Activated CD8-positive, alpha-beta memory T cell treated with anti-CD3 and anti-CD28 coated beads, Interleukin-2, amount 10 ng/mL, durations not matched to agents 7 days and 5 days (primary cell): ENCODE measurements at regions not wholly inside any gene's neighbourhood (a gene's known extent, or its start where the extent isn't known, plus 50 kb on each side); places are given as distances from the start of the nearest gene placed in this dataset.

Experiments used
- ATAC-seq: fragments of 150-1000 bp; cut with Tn5 transposase; one replicate; pipeline ENCODE4 v1.10.0; 2021; ENCODE audit warnings: moderate library complexity
- CTCF ChIA-PET: fragments of 350-600 bp; sonication (Branson Sonifier 250); formaldehyde crosslinking; loops from one replicate; lab custom pipeline; 2021; ENCODE audit warnings: antibody characterized with exemption; lab: Charles Lee
- DNase-seq: peaks from one replicate; pipeline ENCODE4 v3.0.0-alpha.2; 2020
- H3K27ac Mint-ChIP-seq: one replicate; pipeline ENCODE4 v1.8.0; 2021; ENCODE audit warnings: mild to moderate bottlenecking, mixed read lengths
- H3K27me3 Mint-ChIP-seq: one replicate; pipeline ENCODE4 v1.8.0; 2021; ENCODE audit warnings: mixed read lengths
- H3K36me3 Mint-ChIP-seq: one replicate; pipeline ENCODE4 v1.8.0; 2021; ENCODE audit warnings: mild to moderate bottlenecking, mixed read lengths
- H3K4me1 Mint-ChIP-seq: one replicate; pipeline ENCODE4 v1.8.0; 2021; ENCODE audit warnings: mixed read lengths
- H3K4me3 Mint-ChIP-seq: one replicate; pipeline ENCODE4 v1.8.0; 2021; ENCODE audit warnings: mild to moderate bottlenecking, moderate library complexity, mixed read lengths
- H3K9me3 Mint-ChIP-seq: one replicate; pipeline ENCODE4 v1.8.0; 2022; ENCODE audit warnings: low read depth, mixed read lengths

DNA sequence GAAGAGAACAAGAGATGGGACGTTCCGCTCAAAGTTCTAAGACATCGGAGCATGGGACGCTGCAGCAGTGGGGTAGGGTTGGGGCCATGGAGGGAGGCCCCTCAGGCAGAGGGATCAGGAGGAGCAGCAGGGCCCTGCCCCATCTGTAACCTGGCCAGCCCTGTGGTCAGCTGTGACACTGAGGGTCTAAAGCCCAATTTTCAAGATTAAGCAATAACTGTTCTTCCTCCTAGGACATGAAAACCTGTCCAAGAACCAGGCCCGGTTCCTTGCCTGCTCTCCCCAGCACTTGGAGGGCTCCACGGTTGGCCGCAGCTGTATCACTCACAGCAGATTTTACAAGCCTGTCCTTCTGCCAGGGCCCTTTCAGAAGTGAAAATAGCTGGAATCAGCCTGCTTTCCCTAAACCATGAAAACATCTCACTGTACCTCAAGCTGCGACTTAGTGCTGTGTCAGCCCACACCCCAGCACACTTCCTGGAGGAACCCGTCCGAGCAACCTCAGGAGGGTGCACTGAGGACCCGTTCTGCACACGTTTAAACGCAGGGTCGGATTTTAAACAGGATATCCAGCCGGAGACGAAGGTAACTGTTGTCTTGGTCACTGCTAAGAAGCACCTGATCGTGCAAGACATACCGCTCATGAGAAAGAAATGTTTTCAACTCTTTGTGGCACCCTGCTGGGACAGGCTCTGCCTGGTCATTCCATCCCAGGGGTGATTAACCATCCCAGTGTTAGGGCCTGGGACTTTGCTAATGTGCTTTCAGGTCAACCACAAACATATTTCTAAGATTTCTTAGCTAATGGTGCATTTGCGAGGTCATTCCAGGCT is 201.9 kb upstream of the DIO3 start:
- DNase-seq (peak; percentile 23), ATAC-seq (no peak)
- H3K4me3 Mint-ChIP-seq, result no peak overlapping the region
- H3K9me3 Mint-ChIP-seq, result peaks cover 5% of the 10 kb centered on the region
- no peaks in the 10 kb centered on the region for H3K36me3 Mint-ChIP-seq
- CTCF ChIA-PET, result no interaction called here
- no peaks in the 10 kb centered on the region for H3K4me1 Mint-ChIP-seq
- H3K27me3 Mint-ChIP-seq, result peaks cover 18% of the 10 kb centered on the region
- no peak overlapping the region for H3K27ac Mint-ChIP-seq

DNA sequence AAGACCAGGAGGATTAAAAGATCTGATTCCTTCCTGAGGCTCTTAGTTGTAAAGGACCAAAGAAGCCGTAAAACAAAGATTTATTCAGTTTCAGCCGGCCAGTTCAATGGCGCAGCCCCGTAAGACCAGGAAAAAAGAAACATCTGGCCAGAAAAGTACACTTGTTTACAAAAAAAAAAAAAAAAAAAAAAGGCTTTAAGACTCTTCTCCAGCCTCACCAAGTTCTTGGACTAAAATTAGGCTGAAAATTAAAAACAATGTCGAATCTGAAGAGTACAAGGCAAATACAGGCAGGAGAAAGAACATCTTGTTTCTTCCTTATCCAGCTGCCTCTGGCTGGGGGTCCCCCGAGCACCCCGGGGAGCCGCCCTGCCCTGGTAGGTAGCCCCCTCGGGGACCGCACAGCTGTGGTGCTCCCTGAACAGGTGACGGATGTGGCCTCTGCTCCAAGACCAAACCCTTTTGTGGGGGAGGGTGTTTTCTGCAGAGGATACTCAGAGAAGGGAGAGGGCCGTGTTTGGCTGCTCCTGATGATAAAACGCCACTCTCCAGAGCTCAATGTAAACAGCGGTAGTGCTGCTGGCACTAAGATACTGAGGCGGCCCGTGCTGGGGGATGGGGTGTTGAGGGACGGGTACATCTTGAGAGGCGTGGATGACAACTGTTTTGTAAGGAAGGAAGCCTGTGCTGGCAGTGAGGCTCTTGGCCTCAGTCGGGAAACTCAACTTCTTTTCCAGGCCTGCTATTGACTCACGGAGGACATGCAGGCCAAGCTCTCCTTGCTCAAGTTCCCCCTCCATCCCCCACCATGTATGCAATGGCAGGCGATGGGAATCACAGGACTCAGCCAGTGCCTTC is 201.0 kb upstream of the DIO3 start:
- Mint-ChIP-seq H3K4me3 (no peak overlapping the region), H3K9me3 (peaks cover 3% of the 10 kb centered on the region), H3K27ac (no peak overlapping the region), H3K4me1 (no peaks in the 10 kb centered on the region), H3K36me3 (no peaks in the 10 kb centered on the region), H3K27me3 (peaks cover 18% of the 10 kb centered on the region)
- DNase-seq (peak; percentile 35), ATAC-seq (no peak)
- CTCF ChIA-PET, result no interaction called here

DNA sequence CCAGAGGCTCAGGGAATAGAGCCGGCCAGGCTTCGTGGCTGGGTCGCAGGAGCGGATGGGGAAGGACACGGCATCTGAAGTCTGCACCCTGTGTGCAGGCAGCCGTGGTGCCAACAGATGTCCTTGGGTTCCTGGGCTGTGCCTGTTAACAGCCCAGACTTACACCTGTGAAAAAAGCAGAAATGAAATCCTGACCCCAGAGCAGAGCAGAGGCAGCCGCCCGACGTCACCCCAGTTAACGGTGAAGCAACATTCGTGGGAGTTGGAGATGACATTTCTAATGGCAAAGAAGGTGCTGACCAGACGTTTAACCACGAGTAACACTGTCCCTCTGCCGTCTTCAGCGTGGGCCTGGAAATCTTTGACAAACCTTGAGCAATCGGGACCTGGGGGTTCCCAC is 200.3 kb upstream of the DIO3 start:
- no peak overlapping the region for H3K27ac Mint-ChIP-seq
- peaks cover 3% of the 10 kb centered on the region for H3K9me3 Mint-ChIP-seq
- CTCF ChIA-PET, result no interaction called here
- no peaks in the 10 kb centered on the region for H3K4me1 Mint-ChIP-seq
- DNase-seq, result peak; percentile 26
- no peak overlapping the region for H3K4me3 Mint-ChIP-seq
- peaks cover 18% of the 10 kb centered on the region for H3K27me3 Mint-ChIP-seq
- no peaks in the 10 kb centered on the region for H3K36me3 Mint-ChIP-seq
- no peak for ATAC-seq

DNA sequence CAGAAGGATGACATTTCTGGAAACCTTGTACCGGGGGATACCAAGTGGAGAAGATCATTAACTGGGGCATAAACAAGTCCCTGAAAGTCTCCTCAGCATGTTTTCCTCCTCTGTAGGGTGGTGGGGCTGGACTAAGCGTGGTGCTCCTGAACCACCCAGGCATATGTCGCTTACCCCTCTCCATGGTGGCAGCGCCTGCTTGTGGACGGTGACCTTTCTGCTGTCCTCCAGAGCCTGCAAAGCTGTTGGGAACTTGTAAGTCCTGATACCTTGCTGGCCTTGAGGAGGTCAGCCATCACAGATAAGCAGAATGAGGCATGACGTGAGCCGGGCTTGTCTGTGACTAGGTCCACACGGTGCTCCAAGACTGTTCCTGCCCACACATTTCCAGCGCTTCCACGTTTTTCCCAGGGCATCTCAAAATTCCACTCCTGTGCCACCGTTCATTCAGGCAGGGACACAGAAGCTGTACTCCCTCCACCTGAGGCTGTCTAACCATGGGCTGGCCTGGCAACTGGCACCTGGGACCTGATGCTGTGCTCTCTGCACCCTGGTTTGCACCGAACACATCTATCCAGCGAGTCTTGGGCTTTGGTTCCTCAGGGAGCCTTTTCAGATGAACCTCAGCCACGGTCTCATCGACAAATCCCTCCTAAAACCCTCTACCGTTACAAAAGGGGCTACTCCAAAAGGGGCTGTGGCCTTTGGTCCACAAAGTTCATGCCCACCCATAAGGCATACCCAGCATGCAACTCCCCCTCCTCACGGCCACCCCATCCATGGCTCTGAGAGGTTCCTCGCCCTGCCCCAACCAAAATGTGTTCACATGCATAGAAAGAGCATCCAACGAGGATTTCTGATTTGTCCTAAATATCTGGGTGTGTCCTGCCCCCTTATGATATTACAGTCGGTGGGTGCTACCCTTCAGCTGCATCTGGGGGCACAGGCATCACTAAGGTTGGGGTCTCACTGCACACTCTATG is 199.6 kb upstream of the DIO3 start:
- no peaks in the 10 kb centered on the region for H3K9me3 Mint-ChIP-seq
- DNase-seq, result peak; percentile 15
- H3K4me3 Mint-ChIP-seq, result no peak overlapping the region

DNA sequence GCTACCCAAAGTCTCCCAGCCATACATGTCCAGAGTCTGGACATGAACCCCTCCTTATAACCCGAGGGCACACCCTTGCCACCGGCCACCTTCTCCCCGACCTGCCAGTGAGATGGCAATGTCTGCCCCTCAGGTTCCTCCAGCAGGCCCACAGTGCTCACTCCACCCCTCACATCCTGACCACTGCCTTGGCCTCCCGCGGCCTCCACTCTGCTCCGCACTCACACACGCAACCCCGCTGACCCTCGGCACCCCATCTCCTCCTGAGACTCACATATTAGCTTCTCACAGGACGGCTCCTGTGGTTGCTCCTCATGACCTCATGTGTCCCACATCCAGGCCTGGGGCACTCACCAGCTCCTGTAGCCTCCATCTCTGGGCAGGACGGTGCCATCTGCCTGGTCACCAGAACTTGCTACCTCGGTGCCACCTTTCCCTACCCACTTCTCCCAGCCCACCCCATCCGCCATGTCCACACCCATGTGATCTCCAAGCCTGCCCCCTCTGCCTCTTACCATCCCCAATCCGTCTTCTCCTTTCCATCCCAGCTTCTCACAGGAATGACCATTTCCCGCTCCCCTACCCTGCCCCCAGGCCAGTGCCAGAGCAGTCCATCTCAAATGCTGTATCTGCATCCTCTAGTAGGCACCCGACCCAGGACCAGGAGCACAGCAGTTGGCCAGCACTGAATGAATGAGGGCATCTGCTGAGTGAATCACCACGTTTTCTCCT is 198.6 kb upstream of the DIO3 start:
- DNase-seq, result peak; percentile 21
- CTCF ChIA-PET, result no interaction called here

More for the DNA sequence above, 199.6 kb upstream of the DIO3 start:
- CTCF ChIA-PET, result no interaction called here
- Mint-ChIP-seq H3K27ac (no peak overlapping the region), H3K27me3 (peaks cover 18% of the 10 kb centered on the region), H3K4me1 (no peaks in the 10 kb centered on the region), H3K36me3 (no peaks in the 10 kb centered on the region)
- no peak for ATAC-seq

DNA sequence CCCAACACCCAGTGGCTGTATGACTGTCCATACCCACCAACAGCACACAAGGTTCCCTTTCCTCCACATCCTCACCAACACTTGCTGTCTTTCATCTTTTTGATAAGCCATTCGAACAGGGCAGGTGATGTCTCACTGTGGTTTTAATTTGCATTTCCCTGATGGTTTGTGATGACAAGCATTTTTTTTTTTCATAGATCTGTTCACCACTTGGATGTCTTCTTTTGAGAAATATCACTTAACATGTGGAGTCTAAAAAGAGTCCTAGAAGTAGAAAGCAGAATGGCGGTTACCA is 198.1 kb upstream of the DIO3 start:
- Mint-ChIP-seq H3K4me3 (no peak overlapping the region), H3K4me1 (no peaks in the 10 kb centered on the region), H3K9me3 (no peaks in the 10 kb centered on the region), H3K27me3 (peaks cover 18% of the 10 kb centered on the region), H3K27ac (no peak overlapping the region), H3K36me3 (no peaks in the 10 kb centered on the region)
- CTCF ChIA-PET, result no interaction called here
- ATAC-seq (no peak), DNase-seq (no peak)

More for the DNA sequence above, 198.6 kb upstream of the DIO3 start:
- peaks cover 18% of the 10 kb centered on the region for H3K27me3 Mint-ChIP-seq
- H3K4me1 Mint-ChIP-seq, result no peaks in the 10 kb centered on the region
- ATAC-seq, result no peak
- no peaks in the 10 kb centered on the region for H3K9me3 Mint-ChIP-seq
- H3K4me3 Mint-ChIP-seq, result no peak overlapping the region
- H3K27ac Mint-ChIP-seq, result no peak overlapping the region
- H3K36me3 Mint-ChIP-seq, result no peaks in the 10 kb centered on the region

DNA sequence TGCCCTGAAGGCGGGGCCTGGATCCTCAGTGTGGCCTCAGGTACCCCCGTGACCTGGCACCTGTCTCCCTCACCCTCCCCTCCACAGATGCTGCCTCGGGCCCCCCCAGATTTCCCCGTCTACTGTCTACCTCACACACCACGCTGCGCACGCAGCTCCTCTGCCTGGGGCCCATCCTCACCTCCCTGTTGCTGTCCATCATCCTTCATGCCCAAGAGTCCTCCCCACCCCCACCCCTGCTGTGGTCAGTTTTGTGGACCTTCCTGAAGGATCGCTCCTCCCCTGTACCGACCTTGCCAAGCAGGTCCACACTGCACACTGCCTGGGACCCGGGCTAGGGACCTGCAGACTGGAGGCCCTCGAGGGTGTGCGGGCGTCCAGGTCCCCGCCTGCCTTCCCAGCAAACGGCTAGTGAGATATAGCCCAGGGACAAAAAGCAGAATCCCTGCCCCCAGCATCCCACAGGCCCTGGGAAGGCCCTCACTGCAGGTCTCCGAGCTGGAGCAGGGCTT is 197.4 kb upstream of the DIO3 start:
- DNase-seq, result no peak
- no peaks in the 10 kb centered on the region for H3K4me1 Mint-ChIP-seq
- no peak for ATAC-seq
- peaks cover 15% of the 10 kb centered on the region for H3K27me3 Mint-ChIP-seq
- H3K36me3 Mint-ChIP-seq, result no peaks in the 10 kb centered on the region
- CTCF ChIA-PET, result no interaction called here
- H3K4me3 Mint-ChIP-seq, result no peak overlapping the region
- H3K9me3 Mint-ChIP-seq, result no peaks in the 10 kb centered on the region
- H3K27ac Mint-ChIP-seq, result no peak overlapping the region

DNA sequence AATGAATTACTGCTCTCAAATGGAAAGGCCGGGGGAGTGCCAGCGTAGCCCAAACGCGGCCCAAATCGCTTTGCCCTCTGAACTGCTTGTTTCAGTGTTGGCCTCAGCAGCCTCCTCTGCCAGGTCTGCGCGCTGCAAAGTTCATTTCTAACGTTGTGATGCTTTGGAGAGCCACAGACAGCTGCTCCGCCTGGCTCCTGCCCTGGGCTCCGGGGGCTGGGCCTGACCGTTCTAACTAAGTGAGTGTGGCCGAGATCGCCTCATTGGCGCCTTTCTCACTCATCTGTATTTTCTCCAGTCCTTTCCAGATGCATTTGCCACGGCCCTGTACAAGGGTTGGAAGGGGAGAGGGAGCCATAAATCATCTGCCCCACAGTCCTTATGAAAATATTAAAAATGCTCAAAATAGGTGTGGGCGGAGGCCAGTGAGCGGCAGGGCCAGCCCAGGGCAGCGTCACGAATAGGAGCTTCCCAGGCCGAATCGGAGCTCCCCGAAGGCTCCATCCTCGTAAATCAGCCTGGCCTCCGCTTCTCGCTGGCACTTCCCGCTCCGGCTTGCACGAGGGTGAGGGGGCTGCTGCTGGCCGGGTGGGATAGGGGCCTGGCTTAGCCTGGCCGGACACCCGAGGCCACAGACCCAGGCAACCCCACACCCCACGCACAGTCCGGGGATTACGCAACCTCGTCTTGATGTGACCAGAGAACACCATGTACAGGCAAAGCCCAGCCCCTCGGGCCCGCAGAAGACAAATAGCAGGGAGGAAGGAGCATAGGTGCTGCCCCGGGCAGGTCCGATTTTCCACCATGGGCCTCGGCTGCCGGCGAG is 196.6 kb upstream of the DIO3 start:
- no peaks in the 10 kb centered on the region for H3K36me3 Mint-ChIP-seq
- CTCF ChIA-PET, result no interaction called here

DNA sequence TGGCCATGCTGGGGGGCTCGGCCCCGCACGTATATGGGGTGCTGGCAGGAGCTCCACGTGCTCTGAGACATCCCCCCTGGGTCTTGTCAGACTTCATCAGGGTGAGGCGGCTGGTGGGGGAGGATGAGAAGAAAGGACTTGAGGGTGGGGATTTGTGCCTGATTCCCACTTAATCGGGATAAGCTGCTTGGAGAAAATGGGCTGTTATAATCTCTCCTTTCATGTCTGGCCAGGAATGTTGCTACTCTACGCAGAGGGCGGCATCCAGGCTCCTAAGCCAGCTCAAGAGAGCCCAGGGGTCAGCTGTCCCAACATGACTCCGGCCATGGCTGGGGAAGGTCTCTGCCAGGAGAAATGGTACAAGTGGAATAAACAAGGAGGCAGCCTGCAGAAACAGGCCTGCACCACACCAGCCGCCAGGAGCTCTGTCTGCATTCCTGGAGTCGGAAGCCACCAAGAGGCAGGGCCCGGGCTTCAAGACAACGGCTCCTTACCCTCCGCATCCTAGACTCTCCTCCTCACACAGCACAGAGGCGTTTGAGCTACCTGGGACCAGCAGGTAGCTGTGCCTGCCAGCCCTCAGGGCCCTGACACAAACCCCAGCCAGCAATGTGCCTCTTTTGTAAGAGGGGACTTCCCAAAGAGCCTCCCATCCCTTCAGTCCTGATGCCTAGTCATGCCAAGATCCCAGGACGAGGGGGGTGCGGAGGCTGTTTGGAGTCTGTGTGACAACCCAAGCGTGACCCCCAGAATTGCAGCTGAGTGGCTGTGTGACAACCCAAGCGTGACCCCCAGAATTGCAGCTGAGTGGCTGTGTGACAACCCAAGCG is 195.8 kb upstream of the DIO3 start:
- Mint-ChIP-seq H3K4me1 (no peaks in the 10 kb centered on the region), H3K27me3 (peaks cover 11% of the 10 kb centered on the region), H3K4me3 (no peak overlapping the region), H3K9me3 (no peaks in the 10 kb centered on the region), H3K27ac (no peak overlapping the region), H3K36me3 (no peaks in the 10 kb centered on the region)
- CTCF ChIA-PET, result no interaction called here
- ATAC-seq (no peak), DNase-seq (no peak)

More for the DNA sequence above, 196.6 kb upstream of the DIO3 start:
- H3K27me3 Mint-ChIP-seq, result peaks cover 13% of the 10 kb centered on the region
- no peak overlapping the region for H3K4me3 Mint-ChIP-seq
- no peak for ATAC-seq
- H3K9me3 Mint-ChIP-seq, result no peaks in the 10 kb centered on the region
- no peaks in the 10 kb centered on the region for H3K4me1 Mint-ChIP-seq
- no peak for DNase-seq
- H3K27ac Mint-ChIP-seq, result no peak overlapping the region

DNA sequence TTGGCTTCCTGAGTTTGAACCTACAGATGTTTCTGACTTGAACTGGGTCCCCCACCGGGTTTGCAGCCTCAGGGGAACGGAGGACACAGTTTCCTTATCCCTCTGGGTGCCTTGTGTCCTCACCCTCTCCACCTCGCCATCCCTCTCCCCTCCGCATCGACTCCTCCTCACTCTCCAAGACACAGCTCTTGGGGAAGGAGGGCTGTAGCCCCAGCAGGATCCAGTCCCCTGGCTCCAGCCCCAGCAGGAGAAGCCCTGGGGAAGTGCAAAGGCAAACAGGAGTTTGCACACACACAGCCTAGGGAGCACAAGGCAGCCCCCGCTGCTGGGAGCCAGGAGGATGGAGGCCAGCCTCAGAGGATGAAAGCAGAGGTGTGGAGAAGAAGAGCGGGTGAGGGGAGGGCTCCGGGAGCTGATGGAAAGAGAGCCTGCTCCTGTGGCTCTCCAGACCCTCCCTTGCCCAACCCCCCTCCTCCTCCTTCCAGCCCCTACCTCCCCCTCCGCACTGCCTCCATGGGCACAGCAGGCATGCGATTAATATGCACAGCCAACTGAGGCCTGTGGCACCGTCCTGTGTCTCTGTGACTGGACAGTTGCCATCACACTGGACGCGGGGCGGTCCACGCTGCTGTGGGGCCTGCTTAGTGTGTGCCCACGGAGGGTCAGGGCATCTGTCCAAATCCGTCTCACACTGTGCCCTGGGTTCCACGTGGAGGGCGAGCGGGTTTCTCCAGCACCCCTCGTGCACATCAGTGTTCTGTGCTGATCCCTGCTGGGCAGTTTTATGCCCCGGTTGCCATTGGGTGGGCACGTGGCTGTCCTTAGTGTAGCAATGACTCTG is 193.7 kb upstream of the DIO3 start:
- Mint-ChIP-seq H3K27me3 (peaks cover 6% of the 10 kb centered on the region), H3K36me3 (no peaks in the 10 kb centered on the region), H3K9me3 (no peaks in the 10 kb centered on the region), H3K4me3 (no peak overlapping the region), H3K27ac (no peak overlapping the region), H3K4me1 (no peaks in the 10 kb centered on the region)
- ATAC-seq (no peak), DNase-seq (no peak)
- CTCF ChIA-PET, result no interaction called here

DNA sequence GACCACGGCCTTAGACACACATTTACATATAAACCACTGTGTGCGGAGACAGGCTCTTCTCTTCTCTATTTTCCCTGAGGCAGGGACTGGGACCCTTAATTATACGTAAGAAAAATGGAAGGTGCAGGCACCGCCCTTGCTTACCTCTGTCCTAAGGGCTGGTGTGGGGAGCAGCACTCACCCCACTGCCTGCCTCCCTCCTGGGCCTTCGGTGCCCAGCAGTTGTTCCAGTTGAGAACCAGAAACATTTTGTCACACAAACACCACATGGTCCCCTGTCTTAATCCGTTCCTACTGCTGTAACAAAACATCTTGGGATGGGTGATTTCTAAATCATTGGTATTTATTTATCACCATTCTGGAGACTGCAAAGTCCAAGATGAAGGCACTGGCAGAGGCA is 192.7 kb upstream of the DIO3 start:
- CTCF ChIA-PET, result no interaction called here
- H3K27me3 Mint-ChIP-seq, result no peaks in the 10 kb centered on the region
- H3K36me3 Mint-ChIP-seq, result no peaks in the 10 kb centered on the region
- no peak for DNase-seq
- H3K4me3 Mint-ChIP-seq, result no peak overlapping the region
- no peaks in the 10 kb centered on the region for H3K9me3 Mint-ChIP-seq
- no peak overlapping the region for H3K27ac Mint-ChIP-seq
- no peak for ATAC-seq
- no peaks in the 10 kb centered on the region for H3K4me1 Mint-ChIP-seq
